ENCODE measurements at regions not wholly inside any gene's neighbourhood (a gene's known extent, or its start where the extent isn't known, plus 50 kb on each side); places are given as distances from the start of the nearest gene placed in this dataset.

- Histone ChIP-seq H2BK20ac (ENCODE audit: low read depth, low read length, poor library complexity, severe bottlenecking) (no peak overlapping the region), H4K20me1 (ENCODE audit: control insufficient read depth, insufficient read depth, insufficient read length) (no peaks in the 10 kb centered on the region), H3K23me2 (ENCODE audit: insufficient read length, low read depth, low read length, poor library complexity, severe bottlenecking) (no peaks in the 10 kb centered on the region), H4K91ac (ENCODE audit: insufficient read length, low read depth, low read length) (no peak overlapping the region), H3K14ac (ENCODE audit: insufficient read depth, low read length) (no peak overlapping the region), H3K56ac (ENCODE audit: insufficient read length, low read depth, low read length) (no peak overlapping the region), H3K23ac (ENCODE audit: insufficient read length, low read depth, low read length) (no peak overlapping the region), H2AK5ac (ENCODE audit: insufficient read length, low read length) (no peak overlapping the region), H3K4me1 (ENCODE audit: insufficient read depth, low read length) (no peaks in the 10 kb centered on the region), H3K4ac (ENCODE audit: low read depth, low read length) (no peak overlapping the region), H3K18ac (ENCODE audit: insufficient read length, low read depth, low read length) (no peak overlapping the region), H2BK15ac (ENCODE audit: low read depth, low read length) (no peak overlapping the region), H3K79me2 (ENCODE audit: insufficient read depth, low read length) (no peaks in the 10 kb centered on the region), H4K5ac (ENCODE audit: insufficient read length, low read depth, low read length) (no peak overlapping the region), H3K79me1 (ENCODE audit: insufficient read depth, low read depth, low read length, poor library complexity, severe bottlenecking) (no peaks in the 10 kb centered on the region), H3K27ac (ENCODE audit: insufficient read length, low read depth, low read length) (no peak overlapping the region), H3K27me3 (ENCODE audit: insufficient read depth, low read length) (no peaks in the 10 kb centered on the region), H2BK120ac (ENCODE audit: low read depth, low read length, poor library complexity, severe bottlenecking) (no peak overlapping the region), H3T11ph (ENCODE audit: low read length) (no peak overlapping the region), H3K9me3 (ENCODE audit: control insufficient read depth, low read depth, low read length) (no peaks in the 10 kb centered on the region), H3K4me2 (ENCODE audit: insufficient read depth, insufficient read length, low read length) (no peak overlapping the region), H2BK12ac (ENCODE audit: insufficient read length, low read depth, low read length) (no peak overlapping the region), H3K9ac (ENCODE audit: extremely low read depth, insufficient read length, low read length) (no peak overlapping the region), H2AFZ (ENCODE audit: low read length) (no peak overlapping the region), H2BK5ac (ENCODE audit: insufficient read length, low read length) (no peak overlapping the region), H4K8ac (replicated peaks; ENCODE audit: insufficient read length, low read depth, low read length) (no peak overlapping the region)
- no peak overlapping the region for H3K4me3 Mint-ChIP-seq
- no peaks in the 10 kb centered on the region for H3K4me1 Mint-ChIP-seq
- DNase-seq = no peak
- H3K9me3 Mint-ChIP-seq = no peaks in the 10 kb centered on the region
- no peaks in the 10 kb centered on the region for H3K27me3 Mint-ChIP-seq (ENCODE audit: low read depth)
- no CpG with 5 or more reads among the region's 7 CpGs for WGBS (ENCODE audit: extremely low coverage, insufficient read length, low lambda C conversion rate)
- no peaks in the 10 kb centered on the region for H3K36me3 Mint-ChIP-seq (ENCODE audit: insufficient read depth in 1 of 3, low read depth in 3 of 3)
- no peak overlapping the region for H3K27ac Mint-ChIP-seq
- no peak for TF ChIP-seq CTCF (conservative IDR thresholded peaks at IDR 0.05)
Observed at GRCh38 chr11:98194611-98195010, 826.1 kb upstream of the CNTN5 start.
